ENCODE measurements at regions not wholly inside any gene's neighbourhood (a gene's known extent, or its start where the extent isn't known, plus 50 kb on each side); places are given as distances from the start of the nearest gene placed in this dataset.
"Not testable (repeated sequence)": the region's sequence is repeated elsewhere in the genome, so short reads cannot be mapped to it uniquely, and the experiment has no call there.

DNA sequence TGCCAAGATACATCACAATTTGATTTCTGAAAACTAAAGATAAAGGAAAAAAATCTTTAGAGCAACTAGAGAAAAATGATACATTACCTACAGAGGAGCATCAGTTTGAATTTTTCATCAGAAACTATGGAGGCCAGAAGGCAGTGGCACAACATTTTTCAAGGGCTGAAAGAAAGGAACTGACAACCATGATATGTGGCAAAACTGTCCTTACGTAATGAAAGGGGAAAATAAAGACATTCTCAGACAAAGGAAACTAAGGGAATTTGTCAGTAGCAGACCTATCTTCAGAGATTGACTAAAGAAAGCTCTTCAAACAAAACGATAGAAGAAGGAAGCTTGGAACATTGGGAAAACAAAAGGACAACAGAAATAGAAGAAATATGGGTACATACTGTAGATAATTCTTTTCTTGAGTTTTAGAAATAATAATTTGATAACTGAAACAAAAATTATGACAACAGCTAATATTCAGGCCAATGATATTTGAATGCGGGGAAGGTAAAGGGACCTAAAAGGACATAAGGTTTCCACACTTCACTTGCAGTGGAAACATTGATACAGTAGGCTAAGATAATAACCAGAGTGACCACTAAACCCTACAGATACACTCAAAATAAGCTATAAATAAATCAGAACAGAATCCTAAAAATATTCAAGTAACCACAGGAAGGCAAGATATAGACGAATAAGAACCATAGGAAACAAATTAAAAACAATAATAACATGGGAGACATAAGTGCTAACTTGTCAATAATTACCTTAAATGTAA lies 70.0 kb upstream of the NPAS2 start:
- no peak for ATAC-seq
- H3K36me3 Mint-ChIP-seq (ENCODE audit: low read depth): peaks cover 2% of the 10 kb centered on the region
- H3K27ac Mint-ChIP-seq: no peak overlapping the region
- H3K9me3 Mint-ChIP-seq: no peaks in the 10 kb centered on the region
- H3K27me3 Mint-ChIP-seq: no peaks in the 10 kb centered on the region
- no peak for DNase-seq
- H3K4me1 Mint-ChIP-seq: peaks cover 12% of the 10 kb centered on the region
- no peak overlapping the region for H3K4me3 Mint-ChIP-seq

DNA sequence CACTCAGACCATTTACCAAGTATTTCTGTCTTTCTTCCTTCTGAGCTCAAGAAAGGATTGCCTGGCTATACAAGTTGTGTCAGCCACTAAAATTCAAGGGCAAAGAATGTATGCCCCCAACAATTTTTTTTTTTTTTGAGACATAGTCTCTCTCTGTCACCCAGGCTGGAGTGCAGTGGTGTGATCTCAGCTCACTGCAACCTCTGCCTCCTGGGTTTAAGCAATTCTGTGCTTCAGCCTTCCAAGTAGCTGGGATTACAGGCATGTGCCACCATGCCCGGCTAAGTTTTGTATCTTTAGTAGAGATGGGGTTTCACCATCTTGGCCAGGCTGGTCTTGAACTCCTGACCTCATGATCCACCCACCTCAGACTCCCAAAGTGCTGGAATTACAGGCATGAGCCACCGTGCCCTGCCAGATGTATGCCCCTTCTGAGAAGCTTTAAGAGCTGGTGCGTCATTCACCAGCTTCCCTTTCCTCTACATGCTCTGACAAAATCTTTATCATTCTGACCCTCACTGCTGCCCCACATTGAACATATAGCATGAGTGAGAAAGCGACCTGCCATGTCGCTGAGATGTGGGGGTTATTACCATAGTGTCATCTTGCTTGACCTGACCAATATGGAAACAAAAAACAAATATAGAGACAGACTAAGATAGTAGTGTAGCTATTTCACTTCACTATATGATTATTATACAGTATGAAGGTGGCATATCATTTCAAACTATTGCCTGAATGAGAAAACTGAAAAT lies 67.9 kb upstream of the NPAS2 start:
- H3K36me3 Mint-ChIP-seq (ENCODE audit: low read depth); H3K4me3 Mint-ChIP-seq; H3K27me3 Mint-ChIP-seq; H3K27ac Mint-ChIP-seq; DNase-seq; H3K9me3 Mint-ChIP-seq: not testable (repeated sequence)
- ATAC-seq: peak; percentile 33
- H3K4me1 Mint-ChIP-seq: peaks cover 12% of the 10 kb centered on the region

DNA sequence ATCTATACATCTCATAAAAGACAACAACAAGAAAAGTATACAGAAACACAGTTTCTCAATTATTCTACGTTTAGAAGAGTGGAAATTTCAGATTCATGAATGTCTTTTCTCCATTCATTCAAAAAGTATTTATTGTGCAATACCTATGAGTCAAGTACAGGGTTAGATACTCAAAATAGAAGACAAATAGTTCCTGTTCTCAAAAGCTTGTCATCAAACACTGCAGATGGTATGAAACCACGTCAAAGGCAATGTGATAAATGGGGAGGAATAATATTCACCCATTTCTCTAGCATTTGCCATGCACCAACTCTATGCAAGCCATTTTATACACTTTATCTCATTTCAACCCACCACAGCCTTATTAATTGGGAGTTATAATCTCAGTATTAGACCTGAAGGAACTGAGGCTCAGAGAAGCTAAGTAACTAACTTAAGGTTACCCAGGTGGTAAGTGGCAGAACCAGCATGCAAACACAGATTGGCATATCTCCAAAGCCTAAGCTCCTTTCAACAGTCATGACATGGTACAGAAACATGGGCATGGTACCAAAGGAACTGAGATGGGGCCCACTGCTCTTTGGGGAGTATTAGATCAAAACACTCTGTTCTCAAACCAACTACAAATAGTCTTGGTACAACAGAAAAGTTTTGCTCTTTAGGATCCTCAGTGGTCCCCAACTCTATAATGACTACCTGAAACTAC lies 67.2 kb upstream of the NPAS2 start:
- ATAC-seq: peak; percentile 52
- Mint-ChIP-seq H3K4me1 (peaks cover 10% of the 10 kb centered on the region), H3K27ac (no peak overlapping the region), H3K4me3 (no peak overlapping the region), H3K9me3 (no peaks in the 10 kb centered on the region), H3K36me3 (ENCODE audit: low read depth) (peaks cover 2% of the 10 kb centered on the region), H3K27me3 (no peaks in the 10 kb centered on the region)
- no peak for DNase-seq

DNA sequence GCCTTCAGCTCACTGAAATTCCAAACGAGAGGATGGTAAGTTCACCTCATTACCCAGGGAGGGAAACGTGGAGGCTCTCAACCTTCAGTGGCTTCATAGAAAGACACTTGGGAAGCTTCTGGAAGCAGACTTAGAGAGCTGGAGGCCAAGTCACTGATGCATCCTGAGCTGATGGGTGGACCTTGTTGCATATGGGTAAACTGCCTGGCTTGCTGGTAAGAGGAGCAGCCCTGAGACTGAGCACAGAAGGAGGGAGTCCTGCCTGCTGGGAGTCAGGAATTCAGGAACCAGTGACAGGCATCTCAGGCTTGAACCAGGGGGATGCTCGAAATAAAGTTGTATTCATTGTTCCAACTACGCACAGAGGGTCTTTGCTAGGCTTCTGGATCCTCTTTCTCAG lies 66.5 kb upstream of the NPAS2 start:
- ATAC-seq (no peak), DNase-seq (no peak)
- H3K4me3 Mint-ChIP-seq: no peak overlapping the region
- H3K9me3 Mint-ChIP-seq: no peaks in the 10 kb centered on the region
- peaks cover 8% of the 10 kb centered on the region for H3K4me1 Mint-ChIP-seq
- H3K27ac Mint-ChIP-seq: no peak overlapping the region
- no peaks in the 10 kb centered on the region for H3K27me3 Mint-ChIP-seq
- peaks cover 2% of the 10 kb centered on the region for H3K36me3 Mint-ChIP-seq (ENCODE audit: low read depth)

DNA sequence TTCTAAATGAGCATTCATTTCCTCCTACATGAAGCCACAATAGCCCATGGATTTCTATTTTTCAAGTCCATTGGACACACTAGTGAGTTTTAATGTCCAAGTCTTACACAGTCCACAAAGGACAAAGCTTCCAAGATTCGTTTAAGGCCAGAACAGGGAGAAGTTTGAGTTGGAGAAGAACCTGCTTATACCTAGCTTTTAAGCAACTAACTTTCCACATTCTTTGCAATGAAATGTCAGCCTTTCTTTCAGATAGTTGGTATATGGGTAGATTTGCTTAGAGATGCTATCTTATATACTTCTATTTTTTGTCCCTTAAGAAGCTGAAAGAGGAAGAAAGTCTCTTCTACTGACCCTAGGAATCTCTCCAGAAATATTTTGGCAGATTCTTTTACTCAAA lies 66.1 kb upstream of the NPAS2 start:
- Mint-ChIP-seq H3K4me1 (peaks cover 8% of the 10 kb centered on the region), H3K36me3 (ENCODE audit: low read depth) (peaks cover 2% of the 10 kb centered on the region), H3K27ac (no peak overlapping the region), H3K27me3 (no peaks in the 10 kb centered on the region), H3K4me3 (no peak overlapping the region), H3K9me3 (no peaks in the 10 kb centered on the region)
- ATAC-seq: no peak
- DNase-seq: no peak

DNA sequence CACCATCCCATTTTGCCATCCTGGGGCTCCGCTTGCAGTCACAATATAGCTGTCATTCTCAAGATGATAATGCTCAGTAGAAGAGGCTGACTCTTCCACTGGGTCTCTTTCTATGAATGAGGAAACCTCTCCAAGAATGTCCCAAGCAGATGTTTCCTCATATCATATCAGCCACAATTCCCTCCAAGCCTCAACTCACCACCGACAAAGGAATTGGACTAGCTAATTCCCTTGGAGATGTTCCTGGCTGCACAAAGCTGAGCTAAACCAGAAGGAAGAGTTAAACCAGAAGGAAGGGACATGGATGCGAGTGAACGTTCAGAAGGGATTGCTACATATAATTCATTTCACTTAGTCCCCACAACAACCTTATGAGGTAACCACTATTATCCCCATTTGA lies 65.0 kb upstream of the NPAS2 start:
- Mint-ChIP-seq H3K4me3 (no peak overlapping the region), H3K27me3 (no peaks in the 10 kb centered on the region), H3K4me1 (peaks cover 8% of the 10 kb centered on the region), H3K9me3 (no peaks in the 10 kb centered on the region), H3K27ac (no peak overlapping the region), H3K36me3 (ENCODE audit: low read depth) (peaks cover 2% of the 10 kb centered on the region)
- DNase-seq (no peak), ATAC-seq (no peak)

DNA sequence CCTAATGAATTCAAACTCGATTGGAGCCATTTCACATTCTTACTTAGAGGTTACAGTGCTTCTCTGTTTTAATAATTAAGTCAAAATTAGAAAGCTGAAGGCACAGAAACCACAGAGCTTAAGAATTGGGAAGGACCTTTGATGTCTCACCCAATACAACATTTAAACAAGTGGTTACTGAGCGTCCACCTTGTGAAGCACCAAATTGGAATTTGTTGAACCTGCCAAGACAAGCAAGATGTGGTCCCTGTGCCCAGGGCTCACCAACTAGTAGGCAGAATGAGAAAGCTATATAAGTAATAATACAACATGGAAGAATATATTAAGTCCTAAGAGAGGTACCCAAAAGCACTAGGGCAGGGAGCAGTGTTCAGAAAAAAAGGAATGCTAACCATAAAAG lies 64.5 kb upstream of the NPAS2 start:
- no peak for ATAC-seq
- Mint-ChIP-seq H3K4me3 (no peak overlapping the region), H3K4me1 (peaks cover 8% of the 10 kb centered on the region), H3K27ac (no peak overlapping the region), H3K36me3 (ENCODE audit: low read depth) (peaks cover 2% of the 10 kb centered on the region), H3K9me3 (no peaks in the 10 kb centered on the region), H3K27me3 (no peaks in the 10 kb centered on the region)
- DNase-seq: no peak

DNA sequence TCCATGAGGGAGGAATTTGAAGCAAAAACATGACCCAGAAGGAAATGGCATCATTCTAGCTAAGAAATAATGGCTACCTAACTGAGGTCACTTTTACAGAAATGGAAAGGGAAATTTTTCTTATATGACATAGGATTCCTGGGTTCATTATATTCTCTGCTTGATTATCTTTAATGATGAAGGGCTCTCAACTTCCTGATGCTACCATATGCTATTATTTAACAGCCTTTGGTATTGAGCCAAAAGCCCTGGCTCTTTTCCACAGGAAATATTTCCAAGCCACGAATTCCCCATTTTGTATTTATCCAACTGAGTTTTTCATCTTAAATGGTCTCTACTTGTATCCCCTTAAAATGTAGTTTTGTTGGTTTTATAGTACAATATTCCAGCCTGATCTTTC lies 63.2 kb upstream of the NPAS2 start:
- Mint-ChIP-seq H3K27ac (no peak overlapping the region), H3K4me1 (peaks cover 8% of the 10 kb centered on the region), H3K9me3 (no peaks in the 10 kb centered on the region), H3K36me3 (ENCODE audit: low read depth) (peaks cover 2% of the 10 kb centered on the region), H3K4me3 (no peak overlapping the region), H3K27me3 (no peaks in the 10 kb centered on the region)
- ATAC-seq (no peak), DNase-seq (no peak)

DNA sequence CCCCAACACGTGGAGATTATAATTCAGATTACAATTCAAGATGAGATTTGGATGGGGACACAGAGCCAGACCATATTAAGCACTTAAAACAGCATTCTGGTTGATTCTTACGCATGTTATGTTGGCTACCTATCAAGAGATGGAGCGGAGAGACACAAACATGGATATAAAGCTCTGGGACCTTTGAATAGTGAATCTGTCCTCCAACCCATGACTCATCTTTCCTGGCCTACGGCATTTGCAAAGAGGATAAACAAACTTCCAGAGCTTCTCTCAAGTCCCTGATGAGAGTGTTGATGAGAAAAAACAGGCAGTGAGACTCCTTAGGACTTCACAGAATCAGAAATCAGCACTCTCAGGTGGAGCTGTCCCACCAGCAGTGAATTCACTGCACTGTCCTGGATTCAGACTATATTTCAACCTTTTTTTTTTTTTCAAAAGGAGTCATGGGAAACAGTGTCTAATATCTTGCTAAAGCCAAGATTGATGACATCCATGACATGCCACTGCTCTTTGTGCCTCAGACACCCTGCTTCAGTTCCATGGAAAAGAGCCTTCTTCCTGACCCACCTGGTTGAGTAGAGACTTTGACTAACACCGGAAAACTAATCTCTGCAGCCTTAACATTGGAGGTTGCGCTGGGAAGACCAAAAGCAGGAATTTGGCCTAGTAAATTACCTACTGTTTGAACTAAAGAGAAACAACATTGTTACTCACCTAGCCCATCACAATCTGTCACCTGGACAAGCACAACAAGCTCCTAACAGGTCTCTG lies 62.1 kb upstream of the NPAS2 start:
- ATAC-seq: no peak
- H3K4me1 Mint-ChIP-seq: peaks cover 1% of the 10 kb centered on the region
- no peaks in the 10 kb centered on the region for H3K36me3 Mint-ChIP-seq (ENCODE audit: low read depth)
- no peak overlapping the region for H3K4me3 Mint-ChIP-seq
- H3K27ac Mint-ChIP-seq: no peak overlapping the region
- no peaks in the 10 kb centered on the region for H3K9me3 Mint-ChIP-seq
- DNase-seq: no peak
- no peaks in the 10 kb centered on the region for H3K27me3 Mint-ChIP-seq

DNA sequence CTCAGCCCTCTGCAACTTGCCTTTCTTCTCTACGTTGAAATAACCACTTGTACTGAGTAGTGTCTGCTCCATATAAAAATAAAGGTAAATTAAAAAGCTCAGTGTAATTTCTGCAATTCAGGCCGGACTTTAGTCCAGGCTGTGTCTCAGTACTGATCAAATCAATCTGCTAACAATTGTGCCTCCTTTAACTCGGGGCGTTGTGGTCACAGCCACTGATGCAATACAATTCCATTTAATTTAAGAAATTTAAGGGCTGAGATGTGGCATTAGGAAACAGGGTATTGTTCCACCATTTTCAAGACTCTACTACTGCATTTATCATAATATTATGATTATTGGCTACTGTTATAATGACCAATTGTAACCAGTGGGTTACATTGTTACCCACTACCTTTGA lies 60.0 kb upstream of the NPAS2 start:
- Mint-ChIP-seq H3K4me3 (no peak overlapping the region), H3K27me3 (no peaks in the 10 kb centered on the region), H3K27ac (no peak overlapping the region), H3K36me3 (ENCODE audit: low read depth) (no peaks in the 10 kb centered on the region), H3K9me3 (no peaks in the 10 kb centered on the region), H3K4me1 (no peaks in the 10 kb centered on the region)
- DNase-seq (no peak), ATAC-seq (no peak)

DNA sequence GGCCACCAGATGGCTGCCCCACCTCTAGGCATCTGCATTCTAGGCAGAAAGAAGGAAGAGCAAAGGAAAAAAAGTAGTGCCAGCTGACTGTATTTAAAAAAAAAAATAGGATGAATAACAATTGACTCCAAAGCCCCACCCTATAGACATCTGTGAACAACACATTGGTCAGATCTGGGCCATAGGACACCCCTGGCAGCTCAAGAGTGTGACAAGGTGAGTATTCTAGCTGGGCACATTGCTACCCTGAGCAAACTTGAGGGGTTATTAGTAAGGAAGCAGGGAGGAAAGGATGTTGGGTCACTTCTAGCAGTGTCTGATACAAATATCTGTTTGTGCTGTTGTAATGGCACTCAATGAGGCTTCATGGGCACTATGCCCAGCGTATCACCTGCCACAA lies 58.6 kb upstream of the NPAS2 start:
- no peaks in the 10 kb centered on the region for H3K4me1 Mint-ChIP-seq
- H3K9me3 Mint-ChIP-seq: no peaks in the 10 kb centered on the region
- ATAC-seq (no peak), DNase-seq (no peak)
- no peak overlapping the region for H3K27ac Mint-ChIP-seq
- H3K36me3 Mint-ChIP-seq (ENCODE audit: low read depth): no peaks in the 10 kb centered on the region
- H3K4me3 Mint-ChIP-seq: no peak overlapping the region
- H3K27me3 Mint-ChIP-seq: peaks cover 3% of the 10 kb centered on the region

DNA sequence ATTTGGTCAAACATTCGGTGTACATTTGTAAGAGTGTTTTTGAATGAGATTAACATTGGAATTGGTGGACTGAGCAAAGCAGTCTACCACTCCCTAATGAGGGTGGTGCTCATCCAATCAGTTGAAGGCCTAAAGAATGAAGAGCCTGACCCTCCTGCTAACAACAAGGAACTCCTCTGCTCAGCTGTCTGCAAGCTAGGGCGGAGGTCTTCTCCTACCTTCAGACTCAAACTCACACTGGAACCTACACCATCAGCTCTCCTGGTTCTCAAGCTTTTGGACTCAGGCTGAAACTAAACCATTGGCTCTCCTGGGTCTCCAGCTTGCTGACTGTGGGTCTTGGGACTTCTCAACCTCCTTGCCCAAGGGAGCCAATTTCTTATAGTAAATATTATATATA lies 55.5 kb upstream of the NPAS2 start:
- DNase-seq: no peak
- no peaks in the 10 kb centered on the region for H3K36me3 Mint-ChIP-seq (ENCODE audit: low read depth)
- no peak overlapping the region for H3K27ac Mint-ChIP-seq
- no peaks in the 10 kb centered on the region for H3K4me1 Mint-ChIP-seq
- H3K9me3 Mint-ChIP-seq: no peaks in the 10 kb centered on the region
- peaks cover 3% of the 10 kb centered on the region for H3K27me3 Mint-ChIP-seq
- no peak overlapping the region for H3K4me3 Mint-ChIP-seq
- no peak for ATAC-seq

DNA sequence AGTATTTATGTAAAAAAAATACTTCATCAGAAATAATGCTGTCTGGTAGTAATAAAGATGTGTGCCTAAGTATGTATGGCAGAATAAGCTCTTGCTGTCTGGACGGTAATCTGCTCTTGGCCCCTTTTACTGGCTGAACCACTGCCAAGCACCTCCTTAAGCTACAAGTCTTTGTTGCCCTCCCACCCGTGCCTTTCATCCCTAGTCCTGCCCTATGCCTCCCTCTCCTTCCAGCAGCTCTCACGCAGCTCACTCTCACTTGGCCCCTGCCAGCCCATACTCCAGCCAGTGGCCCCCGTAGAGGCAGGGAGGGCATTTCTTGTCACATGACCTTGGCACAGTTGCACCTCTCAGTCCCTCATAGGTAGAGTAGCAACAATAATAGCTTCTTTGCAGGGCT lies 54.5 kb upstream of the NPAS2 start:
- Mint-ChIP-seq H3K27ac (no peak overlapping the region), H3K36me3 (ENCODE audit: low read depth) (no peaks in the 10 kb centered on the region), H3K4me1 (no peaks in the 10 kb centered on the region), H3K4me3 (no peak overlapping the region), H3K9me3 (no peaks in the 10 kb centered on the region), H3K27me3 (peaks cover 3% of the 10 kb centered on the region)
- ATAC-seq (no peak), DNase-seq (no peak)

DNA sequence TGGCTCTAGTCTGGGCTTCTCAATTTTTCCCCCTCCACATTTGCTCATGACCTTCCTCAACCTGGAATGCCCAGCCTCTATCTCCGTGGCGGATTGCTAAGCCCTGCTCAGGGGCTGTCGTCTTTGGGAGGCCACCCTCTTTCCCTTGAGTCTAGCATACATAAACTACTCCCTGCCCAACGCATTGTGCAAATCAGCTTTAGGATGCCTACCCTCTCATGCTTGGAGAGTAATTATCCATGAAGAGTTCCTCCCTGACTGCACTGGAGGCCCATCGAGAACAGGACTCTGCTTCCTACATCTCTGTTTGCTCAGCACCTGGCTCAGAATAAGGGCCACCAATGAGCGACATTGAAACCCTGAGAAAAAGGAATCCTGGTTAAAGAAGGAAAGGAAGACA lies 53.7 kb upstream of the NPAS2 start:
- no peak overlapping the region for H3K4me3 Mint-ChIP-seq
- H3K27ac Mint-ChIP-seq: no peak overlapping the region
- ATAC-seq (no peak), DNase-seq (no peak)
- H3K9me3 Mint-ChIP-seq: no peaks in the 10 kb centered on the region
- H3K4me1 Mint-ChIP-seq: no peaks in the 10 kb centered on the region
- H3K27me3 Mint-ChIP-seq: peaks cover 3% of the 10 kb centered on the region
- no peaks in the 10 kb centered on the region for H3K36me3 Mint-ChIP-seq (ENCODE audit: low read depth)
